Ovary (tissue), 7 donors: ENCODE measurements at regions not wholly inside any gene's neighbourhood (a gene's known extent, or its start where the extent isn't known, plus 50 kb on each side); places are given as distances from the start of the nearest gene placed in this dataset.

Experiments used
- DNase-seq, 5 donors: peaks; one replicate each; pipeline ENCODE4 v3.0.0-alpha.2; 2019 to 2020
- H3K27ac ChIP-seq, 2 donors: fragments of 200-600 bp; one replicate each; pipeline versions ENCODE4 v1.5.1 to v1.8.0; 2019 to 2022
- H3K27me3 ChIP-seq: fragments of 200-600 bp; one replicate; pipeline ENCODE4 v1.8.0; 2022
- H3K36me3 ChIP-seq: fragments of 200-600 bp; sonication (generic); one replicate; pipeline ENCODE4 v1.5.1; 2019
- H3K4me1 ChIP-seq: one replicate; pipeline ENCODE4 v1.8.1; 2013; ENCODE audit warnings: mild to moderate bottlenecking, moderate library complexity; ENCODE audit not compliant: insufficient read depth
- H3K4me3 ChIP-seq: fragments of 200-600 bp; sonication (generic); one replicate; pipeline ENCODE4 v1.5.1; 2017
- H3K9me3 ChIP-seq, 2 donors: fragments of 200-600 bp in 1 of 2; sonication (generic) in 1 of 2; one replicate each; pipeline versions ENCODE4 v1.5.1 to v1.8.1; 2013 to 2019; ENCODE audit warnings: mild to moderate bottlenecking in 1 of 2, moderate library complexity in 1 of 2
- CTCF ChIP-seq, 3 donors: fragments of 450-650 bp in 2 of 3; fragments of 200-600 bp in 1 of 3; IDR thresholded peaks; one replicate each; pipeline versions ENCODE4 v1.5.1 to v1.8.0; 2016 to 2022; ENCODE audit warnings: antibody characterized with exemption in 3 of 3, mild to moderate bottlenecking in 1 of 3
- EP300 ChIP-seq: sonication (generic); formaldehyde crosslinking; IDR thresholded peaks from one replicate; pipeline ENCODE4 v1.6.1; 2017; ENCODE audit warnings: antibody characterized with exemption
- POLR2A ChIP-seq: fragments of 450-650 bp; IDR thresholded peaks from one replicate; pipeline ENCODE4 v1.6.1; 2017; ENCODE audit warnings: antibody characterized with exemption, mild to moderate bottlenecking, moderate library complexity
- WGBS, 3 donors: extraction: QIAGEN DNeasy Blood & Tissue Kit in 1 of 3; methylation state at CpG; one replicate each; pipeline versions ENCODE4 v1.1.5 to v1.1.7; 2013 to 2017; 5-methylcytosine and 5-hydroxymethylcytosine counted together
- intact Hi-C, 4 donors: fragments of 100-400 bp; cut with DNase I; formaldehyde crosslinking; loops; one replicate each; pipeline versions ENCODE4 v1.11.0 to v1.15.1; 2022 to 2023
- donor health status: DM: no; HTN: no; CAD: no; lungs with moderate emphysema.
- donor health status: DM: no; HTN: no; CAD: no.
- donor health status: Bipolar disorder and iron deficiency.
- donor health status: DM: no; HTN: no; CAD: no.
- donor health status: DM: yes; HTN: yes; CAD: no.

- no peak overlapping the region for H3K4me3 ChIP-seq
- TF ChIP-seq EP300 (no peak), CTCF (IDR thresholded peaks at IDR 0.05) (no peak), POLR2A (no peak)
- DNase-seq, result no peak
- no peaks in the 10 kb centered on the region for H3K9me3 ChIP-seq
- H3K27me3 ChIP-seq, result no peaks in the 10 kb centered on the region
- no peaks in the 10 kb centered on the region for H3K4me1 ChIP-seq
- H3K27ac ChIP-seq, result no peak overlapping the region
- intact Hi-C loops, result no loop called here
- no peaks in the 10 kb centered on the region for H3K36me3 ChIP-seq
- 72 to 94% (median 92%) methylated on average over 2 of the region's 2 CpGs for WGBS, 3 donors
Measured at GRCh38 chr16:9417898-9418297, 326.5 kb downstream of the HAPSTR1 start.

GRCh38 chr16:9419161-9419560 is 327.7 kb downstream of the HAPSTR1 start:
- Histone ChIP-seq H3K36me3 (no peaks in the 10 kb centered on the region), H3K9me3 (no peaks in the 10 kb centered on the region), H3K4me1 (no peaks in the 10 kb centered on the region), H3K27me3 (no peaks in the 10 kb centered on the region), H3K4me3 (no peak overlapping the region), H3K27ac (no peak overlapping the region)
- intact Hi-C loops, result no loop called here
- 83 to 92% (median 88%) methylated on average over 3 of the region's 3 CpGs for WGBS, 3 donors
- TF ChIP-seq EP300 (no peak), CTCF (IDR thresholded peaks at IDR 0.05) (no peak), POLR2A (no peak)
- no peak for DNase-seq

GRCh38 chr16:9422762-9423513 is 331.5 kb downstream of the HAPSTR1 start:
- intact Hi-C loops, result no loop called here
- TF ChIP-seq POLR2A (no peak), EP300 (no peak), CTCF (IDR thresholded peaks at IDR 0.05) (no peak)
- no peak for DNase-seq
- no peak overlapping the region for H3K27ac ChIP-seq
- no peaks in the 10 kb centered on the region for H3K36me3 ChIP-seq
- 9 to 27% (median 19%) methylated on average over 7 of the region's 7 CpGs for WGBS, 3 donors
- H3K27me3 ChIP-seq, result no peaks in the 10 kb centered on the region
- no peaks in the 10 kb centered on the region for H3K4me1 ChIP-seq
- no peaks in the 10 kb centered on the region for H3K9me3 ChIP-seq
- no peak overlapping the region for H3K4me3 ChIP-seq

GRCh38 chr16:9425236-9425635 is 333.8 kb downstream of the HAPSTR1 start:
- H3K27me3 ChIP-seq, result no peaks in the 10 kb centered on the region
- H3K4me3 ChIP-seq, result no peak overlapping the region
- no peaks in the 10 kb centered on the region for H3K36me3 ChIP-seq
- TF ChIP-seq POLR2A (no peak), EP300 (no peak), CTCF (IDR thresholded peaks at IDR 0.05) (no peak)
- no peak overlapping the region for H3K27ac ChIP-seq
- no peaks in the 10 kb centered on the region for H3K4me1 ChIP-seq
- DNase-seq, result no peak
- WGBS, 3 donors, result 17 to 22% (median 21%) methylated on average over 3 of the region's 3 CpGs
- intact Hi-C loops, result no loop called here
- H3K9me3 ChIP-seq, result no peaks in the 10 kb centered on the region
